HCT116 (cell line): ENCODE measurements at regions not wholly inside any gene's neighbourhood (a gene's known extent, or its start where the extent isn't known, plus 50 kb on each side); places are given as distances from the start of the nearest gene placed in this dataset.

Experiments
- ATAC-seq: fragments of 200-7000 bp; cut with Tn5 transposase; 2 replicates; pipeline ENCODE4 v1.9.1; 2020; ENCODE audit warnings: mild to moderate bottlenecking, moderate library complexity
- BruUV-seq: library from RNA; stranded (reverse); fragments of 400-500 nt; replicated peaks from 2 replicates; lab custom pipeline; 2021; lab: Mats Ljungman, UMichigan
- CTCF ChIA-PET: fragments of 300-600 bp; sonication (Branson Sonifier 250); formaldehyde crosslinking; loops from one replicate; lab custom pipeline; 2021; ENCODE audit warnings: antibody characterized with exemption; lab: Charles Lee
- POLR2A ChIA-PET: fragments of 300-600, 350-600 bp; sonication (Branson Sonifier 250); formaldehyde crosslinking; loops from one replicate; lab custom pipeline; 2021; ENCODE audit warnings: antibody characterized with exemption; lab: Charles Lee
- RAD21 ChIA-PET, 2 experiments: fragments of 300-600 bp; sonication (Branson Sonifier 250); formaldehyde crosslinking; loops; one replicate each; lab custom pipeline; 2023; ENCODE audit warnings: low total read pairs in 2 of 2; ENCODE audit not compliant: uncharacterized antibody in 2 of 2, unreplicated experiment in 2 of 2, low non-redundant PET in 1 of 2; lab: Charles Lee
- DNase-seq: peaks from one replicate; pipeline ENCODE4 v3.0.0-alpha.2; 2010; ENCODE audit warnings: low read depth, low spot score
- H2AFZ ChIP-seq: fragments of 200-600 bp; shearing (Covaris generic), sonication (generic); 2 replicates; pipeline ENCODE4 v1.6.1; 2017; ENCODE audit warnings: low read depth, mixed run types, mixed read lengths, antibody characterized with exemption, low read length; ENCODE audit not compliant: poor library complexity, severe bottlenecking
- H3K27ac ChIP-seq: 2 replicates; pipeline ENCODE4 v1.5.1; 2012; ENCODE audit warnings: low read depth, low read length
- H3K27me3 ChIP-seq: fragments of 200-600 bp; sonication (generic); 2 replicates; pipeline ENCODE4 v1.6.1; 2016; ENCODE audit warnings: mixed run types, low read length, mixed read lengths; ENCODE audit not compliant: insufficient read depth
- H3K36me3 ChIP-seq, 2 experiments: fragments of 200-500 bp in 1 of 2; fragments of 200-600 bp in 1 of 2; sonication (Bioruptor generic) in 1 of 2; sonication (generic) in 1 of 2; 2 replicates each; pipeline versions ENCODE4 v1.5.1 to v1.6.1; 2014 to 2016; ENCODE audit warnings: low read length in 2 of 2, inconsistent platforms in 1 of 2, mixed read lengths in 1 of 2, mixed run types in 1 of 2; ENCODE audit not compliant: insufficient read depth in 2 of 2, control insufficient read depth in 1 of 2
- H3K4me1 ChIP-seq, 2 experiments: fragments of 200-600 bp in 1 of 2; sonication (generic) in 1 of 2; 2 replicates each; pipeline versions ENCODE4 v1.5.1 to v1.6.1; 2012 to 2017; ENCODE audit warnings: low read length in 2 of 2, inconsistent platforms in 1 of 2, mild to moderate bottlenecking in 1 of 2, mixed read lengths in 1 of 2, mixed run types in 1 of 2, moderate library complexity in 1 of 2; ENCODE audit not compliant: insufficient read depth in 2 of 2, control insufficient read depth in 1 of 2
- H3K4me2 ChIP-seq: fragments of 200-600 bp; sonication (generic); 2 replicates; pipeline ENCODE4 v1.6.1; 2017; ENCODE audit warnings: mixed run types, low read length, mixed read lengths
- H3K4me3 ChIP-seq, 2 experiments: fragments of 200-600 bp in 1 of 2; sonication (generic) in 1 of 2; replicated peaks in 1 of 2; 2 replicates each; pipeline ENCODE4 v1.5.1; 2011 to 2016; ENCODE audit warnings: low read length in 2 of 2, control low read depth in 1 of 2, low read depth in 1 of 2, mild to moderate bottlenecking in 1 of 2, mixed read lengths in 1 of 2, mixed run types in 1 of 2
- H3K79me2 ChIP-seq: fragments of 200-600 bp; sonication (generic); 2 replicates; pipeline ENCODE4 v1.6.1; 2017; ENCODE audit warnings: mild to moderate bottlenecking, mixed run types, low read length, moderate library complexity, mixed read lengths; ENCODE audit not compliant: insufficient read depth
- H3K9ac ChIP-seq: fragments of 200-600 bp; sonication (generic); 2 replicates; pipeline ENCODE4 v1.6.1; 2016; ENCODE audit warnings: low read length, mixed read lengths
- H3K9me2 ChIP-seq: fragments of 200-600 bp; sonication (generic), shearing (Covaris generic); 2 replicates; pipeline ENCODE4 v1.6.1; 2017; ENCODE audit warnings: mixed run types, mild to moderate bottlenecking, moderate library complexity; ENCODE audit not compliant: insufficient read depth
- H3K9me3 ChIP-seq, 2 experiments: fragments of 200-500 bp in 1 of 2; fragments of 200-600 bp in 1 of 2; sonication (Bioruptor generic) in 1 of 2; sonication (generic) in 1 of 2; 2 replicates each; pipeline ENCODE4 v1.6.1; 2014 to 2017; ENCODE audit warnings: low read length in 2 of 2, mixed read lengths in 2 of 2, inconsistent platforms in 1 of 2, low read depth in 1 of 2, mild to moderate bottlenecking in 1 of 2, mixed run types in 1 of 2, moderate library complexity in 1 of 2; ENCODE audit not compliant: control insufficient read depth in 1 of 2, insufficient read depth in 1 of 2
- H4K20me1 ChIP-seq: fragments of 200-600 bp; sonication (generic), shearing (Covaris generic); 2 replicates; pipeline ENCODE4 v1.6.1; 2017; ENCODE audit warnings: mixed run types, mild to moderate bottlenecking, moderate library complexity; ENCODE audit not compliant: insufficient read depth
- CBX3 ChIP-seq: IDR thresholded peaks from 2 replicates; pipeline ENCODE4 v1.6.1; 2012; ENCODE audit warnings: low read depth
- CTCF ChIP-seq, 3 experiments: fragments of 200-600 bp in 1 of 3; sonication (generic) in 1 of 3; IDR thresholded peaks in 2 of 3; conservative IDR thresholded peaks in 1 of 3; 2 replicates each; pipeline ENCODE4 v1.5.1; 2012 to 2017; ENCODE audit warnings: low read depth in 2 of 3, low read length in 2 of 3, antibody characterized with exemption in 1 of 3, borderline replicate concordance in 1 of 3, control low read depth in 1 of 3, mild to moderate bottlenecking in 1 of 3, mixed read lengths in 1 of 3, mixed run types in 1 of 3, moderate library complexity in 1 of 3; ENCODE audit not compliant: insufficient read depth in 1 of 3
- ELF1 ChIP-seq: IDR thresholded peaks from 2 replicates; pipeline ENCODE4 v1.6.1; 2012; ENCODE audit warnings: low read depth, borderline replicate concordance
- EZH2phosphoT487 ChIP-seq: fragments of 200-600 bp; IDR thresholded peaks from 2 replicates; pipeline ENCODE4 v1.6.1; 2018; ENCODE audit warnings: antibody characterized with exemption, borderline replicate concordance
- FOSL1 ChIP-seq: IDR thresholded peaks from 2 replicates; pipeline ENCODE4 v1.6.1; 2012; ENCODE audit warnings: low read depth
- POLR2A ChIP-seq: IDR thresholded peaks from 2 replicates; pipeline ENCODE4 v1.7.0; 2011; ENCODE audit warnings: borderline replicate concordance; ENCODE audit not compliant: insufficient read depth, insufficient read length; ENCODE audit errors: extremely low read depth
- RAD21 ChIP-seq: IDR thresholded peaks from 2 replicates; pipeline ENCODE4 v1.6.1; 2012; ENCODE audit warnings: low read depth, mild to moderate bottlenecking
- SP1 ChIP-seq: IDR thresholded peaks from 2 replicates; pipeline ENCODE4 v1.6.1; 2012; ENCODE audit warnings: low read depth
- TCF7L2 ChIP-seq: IDR thresholded peaks from 2 replicates; pipeline ENCODE4 v1.7.0; 2011; ENCODE audit warnings: borderline replicate concordance, inconsistent platforms; ENCODE audit not compliant: insufficient read depth, insufficient read length; ENCODE audit errors: extremely low read depth
- YY1 ChIP-seq: IDR thresholded peaks from 2 replicates; pipeline ENCODE4 v1.6.1; 2011; ENCODE audit warnings: low read length, low read depth, moderate library complexity, mild to moderate bottlenecking; ENCODE audit not compliant: insufficient replicate concordance; ENCODE audit errors: extremely low read depth
- ZFX ChIP-seq: fragments of 450-650 bp; IDR thresholded peaks from 2 replicates; pipeline ENCODE4 v1.6.1; 2017
- intact Hi-C: fragments of 100-400 bp; cut with micrococcal nuclease; formaldehyde crosslinking; loops from 2 replicates; pipeline ENCODE4 v1.10.0; 2022
- TF ChIP-seq, protein P1 (sequence below): IDR thresholded peaks from 2 replicates; pipeline ENCODE4 v1.6.1; 2012
- TF ChIP-seq, protein P2 (sequence below): IDR thresholded peaks from 2 replicates; pipeline ENCODE4 v1.6.1; 2011; ENCODE audit warnings: mild to moderate bottlenecking, low read length, moderate library complexity; ENCODE audit not compliant: insufficient replicate concordance; ENCODE audit errors: extremely low read depth

DNA sequence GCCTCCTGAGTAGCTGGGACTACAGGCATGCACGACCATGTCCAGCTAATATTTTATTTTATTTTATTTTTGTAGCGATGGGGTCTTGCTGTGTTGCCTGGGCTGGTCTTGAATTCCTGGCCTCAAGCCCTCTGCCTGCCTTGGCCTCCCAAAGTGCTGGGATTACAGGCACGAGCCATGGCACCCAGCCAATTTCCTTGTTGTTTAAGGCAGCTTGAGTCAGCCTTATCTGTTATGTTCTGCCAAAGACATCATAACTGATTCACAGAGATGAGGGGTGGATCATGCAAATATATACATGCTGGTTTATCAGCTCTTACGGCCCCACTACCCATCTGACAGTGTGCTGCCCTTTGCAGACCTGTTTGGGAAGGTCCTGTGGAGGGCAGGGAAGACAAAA lies 826.7 kb downstream of the TYW1 start:
- H2AFZ ChIP-seq, result no peak overlapping the region
- RAD21 ChIA-PET, result no interaction called here
- no peak overlapping the region for H3K4me2 ChIP-seq
- TF ChIP-seq, protein P1, sequence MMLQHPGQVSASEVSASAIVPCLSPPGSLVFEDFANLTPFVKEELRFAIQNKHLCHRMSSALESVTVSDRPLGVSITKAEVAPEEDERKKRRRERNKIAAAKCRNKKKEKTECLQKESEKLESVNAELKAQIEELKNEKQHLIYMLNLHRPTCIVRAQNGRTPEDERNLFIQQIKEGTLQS, result no peak
- TF ChIP-seq POLR2A (no peak), FOSL1 (no peak), ELF1 (no peak), CTCF (IDR thresholded peaks at IDR 0.05 in 2 of 3, conservative IDR thresholded peaks at IDR 0.05 in 1 of 3; ENCODE audit: borderline replicate concordance in 1 of 3, insufficient read depth in 1 of 3, low read depth in 2 of 3, low read length in 2 of 3) (no peak), YY1 (no peak), ZFX (no peak), CBX3 (no peak)
- POLR2A ChIA-PET, result no interaction called here
- H3K79me2 ChIP-seq, result no peaks in the 10 kb centered on the region
- no peak overlapping the region for H3K9ac ChIP-seq
- ATAC-seq, result no peak
- intact Hi-C loops, result no loop called here
- H4K20me1 ChIP-seq, result no peaks in the 10 kb centered on the region
- H3K27ac ChIP-seq, result no peak overlapping the region
- H3K4me3 ChIP-seq, result no peak overlapping the region
- no peaks in the 10 kb centered on the region for H3K9me2 ChIP-seq
- H3K9me3 ChIP-seq, result peaks cover 5 to 19% of the 10 kb centered on the region in 2 experiments; a peak in 2 of 4 replicates
- no TSS peak for BruUV-seq
- H3K36me3 ChIP-seq, result no peaks in the 10 kb centered on the region
- CTCF ChIA-PET, result no interaction called here
- no peaks in the 10 kb centered on the region for H3K4me1 ChIP-seq
- no peak for DNase-seq
- no peaks in the 10 kb centered on the region for H3K27me3 ChIP-seq

- Histone ChIP-seq H3K36me3 (no peaks in the 10 kb centered on the region), H3K79me2 (no peaks in the 10 kb centered on the region), H4K20me1 (no peaks in the 10 kb centered on the region), H3K9ac (no peak overlapping the region), H3K27me3 (no peaks in the 10 kb centered on the region), H3K9me2 (no peaks in the 10 kb centered on the region), H3K27ac (no peak overlapping the region), H3K9me3 (peaks cover 5 to 10% of the 10 kb centered on the region in 2 experiments; a peak in 2 of 4 replicates), H3K4me2 (no peak overlapping the region), H2AFZ (no peak overlapping the region), H3K4me1 (no peaks in the 10 kb centered on the region), H3K4me3 (no peak overlapping the region)
- ATAC-seq (no peak), DNase-seq (no peak)
- intact Hi-C loops, result no loop called here
- no TSS peak for BruUV-seq
- POLR2A ChIA-PET, result no interaction called here
- RAD21 ChIA-PET, result no interaction called here
- CTCF ChIA-PET, result no interaction called here
- TF ChIP-seq EZH2phosphoT487 (no peak), RAD21 (no peak), CTCF (IDR thresholded peaks at IDR 0.05 in 2 of 3, conservative IDR thresholded peaks at IDR 0.05 in 1 of 3; ENCODE audit: borderline replicate concordance in 1 of 3, insufficient read depth in 1 of 3, low read depth in 2 of 3, low read length in 2 of 3) (no peak), SP1 (no peak), YY1 (no peak), TCF7L2 (no peak)
- TF ChIP-seq, protein P2, sequence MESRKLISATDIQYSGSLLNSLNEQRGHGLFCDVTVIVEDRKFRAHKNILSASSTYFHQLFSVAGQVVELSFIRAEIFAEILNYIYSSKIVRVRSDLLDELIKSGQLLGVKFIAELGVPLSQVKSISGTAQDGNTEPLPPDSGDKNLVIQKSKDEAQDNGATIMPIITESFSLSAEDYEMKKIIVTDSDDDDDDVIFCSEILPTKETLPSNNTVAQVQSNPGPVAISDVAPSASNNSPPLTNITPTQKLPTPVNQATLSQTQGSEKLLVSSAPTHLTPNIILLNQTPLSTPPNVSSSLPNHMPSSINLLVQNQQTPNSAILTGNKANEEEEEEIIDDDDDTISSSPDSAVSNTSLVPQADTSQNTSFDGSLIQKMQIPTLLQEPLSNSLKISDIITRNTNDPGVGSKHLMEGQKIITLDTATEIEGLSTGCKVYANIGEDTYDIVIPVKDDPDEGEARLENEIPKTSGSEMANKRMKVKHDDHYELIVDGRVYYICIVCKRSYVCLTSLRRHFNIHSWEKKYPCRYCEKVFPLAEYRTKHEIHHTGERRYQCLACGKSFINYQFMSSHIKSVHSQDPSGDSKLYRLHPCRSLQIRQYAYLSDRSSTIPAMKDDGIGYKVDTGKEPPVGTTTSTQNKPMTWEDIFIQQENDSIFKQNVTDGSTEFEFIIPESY, result no peak
- TF ChIP-seq, protein P1, result no peak
These were observed 828.7 kb downstream of the TYW1 start for GRCh38 chr7:67825356-67825755.
